ENCODE measurements at regions not wholly inside any gene's neighbourhood (a gene's known extent, or its start where the extent isn't known, plus 50 kb on each side); places are given as distances from the start of the nearest gene placed in this dataset.

GRCh38 chr7:10212649-10213048 is 761.0 kb upstream of the PHF14 start:
- Histone ChIP-seq H3K27me3 (ENCODE audit: insufficient read depth, low read length) (no peaks in the 10 kb centered on the region), H3K36me3 (ENCODE audit: insufficient read depth, low read length) (no peaks in the 10 kb centered on the region), H3K79me2 (ENCODE audit: control insufficient read depth, insufficient read depth, low read length, unreplicated experiment) (no peaks in the 10 kb centered on the region), H2AFZ (ENCODE audit: low read length, unreplicated experiment) (no peak overlapping the region), H3K4me1 (ENCODE audit: control insufficient read depth, insufficient read depth, low read length, unreplicated experiment) (no peaks in the 10 kb centered on the region), H3K4me3 (ENCODE audit: low read depth, low read length) (no peak overlapping the region), H3K27ac (ENCODE audit: low read depth, low read length) (no peak overlapping the region)

- H3K4me1 ChIP-seq (ENCODE audit: control insufficient read depth, insufficient read depth, low read length, unreplicated experiment), result no peaks in the 10 kb centered on the region
- no peaks in the 10 kb centered on the region for H3K79me2 ChIP-seq (ENCODE audit: control insufficient read depth, insufficient read depth, low read length, unreplicated experiment)
- no peaks in the 10 kb centered on the region for H3K27me3 ChIP-seq (ENCODE audit: insufficient read depth, low read length)
- no peak overlapping the region for H2AFZ ChIP-seq (ENCODE audit: low read length, unreplicated experiment)
- no peak overlapping the region for H3K4me3 ChIP-seq (ENCODE audit: low read depth, low read length)
- no peaks in the 10 kb centered on the region for H3K36me3 ChIP-seq (ENCODE audit: insufficient read depth, low read length)
- no peak overlapping the region for H3K27ac ChIP-seq (ENCODE audit: low read depth, low read length)
These were observed 757.2 kb upstream of the PHF14 start for GRCh38 chr7:10216462-10216861.

GRCh38 chr7:10221084-10221483 is 752.6 kb upstream of the PHF14 start:
- Histone ChIP-seq H3K4me1 (ENCODE audit: control insufficient read depth, insufficient read depth, low read length, unreplicated experiment) (no peaks in the 10 kb centered on the region), H3K36me3 (ENCODE audit: insufficient read depth, low read length) (no peaks in the 10 kb centered on the region), H2AFZ (ENCODE audit: low read length, unreplicated experiment) (no peak overlapping the region), H3K27me3 (ENCODE audit: insufficient read depth, low read length) (no peaks in the 10 kb centered on the region), H3K4me3 (ENCODE audit: low read depth, low read length) (no peak overlapping the region), H3K27ac (ENCODE audit: low read depth, low read length) (no peak overlapping the region), H3K79me2 (ENCODE audit: control insufficient read depth, insufficient read depth, low read length, unreplicated experiment) (no peaks in the 10 kb centered on the region)

DNA sequence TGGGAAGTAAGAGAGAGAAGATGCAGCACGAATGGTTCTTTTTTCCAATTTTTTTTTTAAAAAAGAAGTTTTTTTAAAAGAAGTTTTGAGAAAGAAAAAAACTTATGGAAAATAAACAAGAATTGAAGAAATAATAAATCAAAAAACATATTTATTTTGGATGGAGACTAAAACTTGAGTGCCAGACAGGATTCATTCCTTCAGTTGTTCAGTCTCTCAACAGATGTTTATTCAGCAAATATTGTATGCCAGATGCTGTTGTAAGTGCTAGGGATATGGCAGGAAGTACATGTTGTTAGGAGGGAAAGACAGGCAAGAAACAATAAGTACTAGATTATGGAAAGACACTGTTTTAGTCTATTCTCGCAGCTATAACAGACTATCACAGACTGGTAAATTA is 750.7 kb upstream of the PHF14 start:
- no peak overlapping the region for H3K27ac ChIP-seq (ENCODE audit: low read depth, low read length)
- no peak overlapping the region for H3K4me3 ChIP-seq (ENCODE audit: low read depth, low read length)
- H2AFZ ChIP-seq (ENCODE audit: low read length, unreplicated experiment), result no peak overlapping the region
- H3K4me1 ChIP-seq (ENCODE audit: control insufficient read depth, insufficient read depth, low read length, unreplicated experiment), result no peaks in the 10 kb centered on the region
- H3K79me2 ChIP-seq (ENCODE audit: control insufficient read depth, insufficient read depth, low read length, unreplicated experiment), result no peaks in the 10 kb centered on the region
- H3K36me3 ChIP-seq (ENCODE audit: insufficient read depth, low read length), result no peaks in the 10 kb centered on the region
- no peaks in the 10 kb centered on the region for H3K27me3 ChIP-seq (ENCODE audit: insufficient read depth, low read length)

DNA sequence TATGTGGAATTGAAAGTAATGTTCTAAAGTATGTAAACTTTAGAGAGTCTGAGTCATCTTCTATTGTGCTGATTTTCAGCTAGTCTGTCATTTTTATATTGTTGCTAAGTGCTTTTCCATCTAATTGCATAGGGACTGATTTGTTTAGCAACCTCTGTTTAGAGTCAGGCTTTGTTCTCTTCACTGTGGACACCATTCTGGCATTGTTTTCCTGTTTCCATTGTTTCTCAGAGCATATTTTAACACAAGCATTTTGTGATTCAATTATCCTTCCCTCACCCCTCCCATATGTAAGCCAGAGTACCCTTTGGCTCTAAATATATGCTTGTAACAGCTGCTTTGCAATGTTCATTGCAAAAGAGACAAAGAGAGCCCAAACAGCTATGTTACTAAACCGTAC is 748.4 kb upstream of the PHF14 start:
- Histone ChIP-seq H3K36me3 (ENCODE audit: insufficient read depth, low read length) (no peaks in the 10 kb centered on the region), H3K27me3 (ENCODE audit: insufficient read depth, low read length) (no peaks in the 10 kb centered on the region), H3K4me1 (ENCODE audit: control insufficient read depth, insufficient read depth, low read length, unreplicated experiment) (no peaks in the 10 kb centered on the region), H2AFZ (ENCODE audit: low read length, unreplicated experiment) (no peak overlapping the region), H3K4me3 (ENCODE audit: low read depth, low read length) (no peak overlapping the region), H3K79me2 (ENCODE audit: control insufficient read depth, insufficient read depth, low read length, unreplicated experiment) (no peaks in the 10 kb centered on the region), H3K27ac (ENCODE audit: low read depth, low read length) (no peak overlapping the region)

GRCh38 chr7:10237306-10237705 is 736.4 kb upstream of the PHF14 start:
- no peaks in the 10 kb centered on the region for H3K79me2 ChIP-seq (ENCODE audit: control insufficient read depth, insufficient read depth, low read length, unreplicated experiment)
- H3K4me1 ChIP-seq (ENCODE audit: control insufficient read depth, insufficient read depth, low read length, unreplicated experiment), result no peaks in the 10 kb centered on the region
- no peak overlapping the region for H3K4me3 ChIP-seq (ENCODE audit: low read depth, low read length)
- no peaks in the 10 kb centered on the region for H3K36me3 ChIP-seq (ENCODE audit: insufficient read depth, low read length)
- no peak overlapping the region for H2AFZ ChIP-seq (ENCODE audit: low read length, unreplicated experiment)
- no peaks in the 10 kb centered on the region for H3K27me3 ChIP-seq (ENCODE audit: insufficient read depth, low read length)
- H3K27ac ChIP-seq (ENCODE audit: low read depth, low read length), result no peak overlapping the region

- Histone ChIP-seq H3K4me1 (ENCODE audit: control insufficient read depth, insufficient read depth, low read length, unreplicated experiment) (no peaks in the 10 kb centered on the region), H3K27me3 (ENCODE audit: insufficient read depth, low read length) (no peaks in the 10 kb centered on the region), H3K27ac (ENCODE audit: low read depth, low read length) (no peak overlapping the region), H3K4me3 (ENCODE audit: low read depth, low read length) (no peak overlapping the region), H3K79me2 (ENCODE audit: control insufficient read depth, insufficient read depth, low read length, unreplicated experiment) (no peaks in the 10 kb centered on the region), H3K36me3 (ENCODE audit: insufficient read depth, low read length) (no peaks in the 10 kb centered on the region), H2AFZ (ENCODE audit: low read length, unreplicated experiment) (no peak overlapping the region)
These were observed 735.0 kb upstream of the PHF14 start for GRCh38 chr7:10238641-10239040.

DNA sequence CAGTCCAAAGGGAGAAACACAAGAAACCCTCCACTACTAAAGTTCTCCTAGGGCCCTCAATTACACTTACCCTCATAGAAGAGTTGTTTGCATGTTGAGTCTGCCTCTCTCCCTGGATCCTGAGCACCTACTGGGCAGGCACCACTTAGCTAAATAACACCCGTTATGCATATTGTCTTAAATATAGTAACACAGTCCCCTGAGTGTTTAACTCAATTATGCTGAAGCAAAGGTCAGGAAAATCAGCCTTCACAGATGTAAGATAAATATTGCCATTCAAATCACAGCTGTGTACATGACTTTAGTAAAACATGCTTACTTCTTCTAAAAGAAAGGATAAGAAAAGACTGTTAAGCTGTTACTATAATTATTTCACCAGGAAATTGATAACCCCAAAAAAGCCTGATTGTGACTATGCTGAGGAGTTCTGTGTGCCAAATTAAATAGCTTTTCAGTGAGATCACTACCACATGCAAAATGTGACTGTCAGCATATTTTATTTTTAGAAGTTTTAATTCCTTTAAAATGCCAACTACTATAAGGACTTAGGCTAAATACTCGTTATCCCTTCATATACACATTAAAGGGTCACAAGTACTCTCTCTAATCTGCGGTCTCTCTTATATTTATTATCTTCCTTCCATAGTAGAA is 733.9 kb upstream of the PHF14 start:
- no peaks in the 10 kb centered on the region for H3K79me2 ChIP-seq (ENCODE audit: control insufficient read depth, insufficient read depth, low read length, unreplicated experiment)
- H3K4me3 ChIP-seq (ENCODE audit: low read depth, low read length), result no peak overlapping the region
- no peaks in the 10 kb centered on the region for H3K36me3 ChIP-seq (ENCODE audit: insufficient read depth, low read length)
- no peak overlapping the region for H2AFZ ChIP-seq (ENCODE audit: low read length, unreplicated experiment)
- H3K27ac ChIP-seq (ENCODE audit: low read depth, low read length), result no peak overlapping the region
- no peaks in the 10 kb centered on the region for H3K4me1 ChIP-seq (ENCODE audit: control insufficient read depth, insufficient read depth, low read length, unreplicated experiment)
- no peaks in the 10 kb centered on the region for H3K27me3 ChIP-seq (ENCODE audit: insufficient read depth, low read length)

DNA sequence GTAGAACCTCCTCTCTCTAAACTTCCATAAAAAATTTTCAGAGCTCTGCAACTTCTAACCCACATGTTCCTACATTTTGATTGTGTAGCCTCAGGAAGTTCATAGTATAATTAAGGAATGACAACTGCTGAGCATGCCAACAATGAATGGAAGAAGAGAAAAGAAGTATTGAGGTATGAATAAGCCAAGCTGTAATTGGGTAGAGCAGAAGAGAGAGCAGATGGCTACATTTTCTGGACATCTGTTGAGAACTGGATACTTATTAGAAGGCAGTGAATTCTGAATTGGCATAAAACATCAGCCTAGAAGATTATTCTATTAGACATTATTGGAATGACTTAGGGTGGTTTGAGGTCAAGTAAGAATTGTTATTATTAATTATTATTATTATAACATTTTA is 728.3 kb upstream of the PHF14 start:
- no peaks in the 10 kb centered on the region for H3K79me2 ChIP-seq (ENCODE audit: control insufficient read depth, insufficient read depth, low read length, unreplicated experiment)
- H3K4me1 ChIP-seq (ENCODE audit: control insufficient read depth, insufficient read depth, low read length, unreplicated experiment), result no peaks in the 10 kb centered on the region

DNA sequence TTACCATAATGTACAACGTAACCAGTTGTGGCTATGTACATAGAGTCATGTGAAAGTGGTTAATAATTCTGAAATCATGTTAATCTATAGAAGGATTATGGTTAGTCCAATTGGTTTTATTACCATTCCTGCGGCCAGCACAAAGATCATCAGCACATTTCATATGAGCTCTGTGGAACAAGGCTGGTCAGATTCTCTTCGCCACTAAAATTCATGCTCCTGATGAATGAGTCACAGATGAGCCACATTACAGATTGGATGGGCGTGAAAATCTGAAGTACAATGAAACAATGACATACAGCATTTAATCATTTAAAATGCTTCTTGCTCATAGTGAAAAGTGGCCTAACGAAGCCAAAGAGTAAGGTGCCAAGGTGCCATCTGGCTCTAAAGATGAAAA is 716.2 kb upstream of the PHF14 start:
- Histone ChIP-seq H3K27me3 (ENCODE audit: insufficient read depth, low read length) (no peaks in the 10 kb centered on the region), H3K27ac (ENCODE audit: low read depth, low read length) (no peak overlapping the region), H3K36me3 (ENCODE audit: insufficient read depth, low read length) (no peaks in the 10 kb centered on the region), H2AFZ (ENCODE audit: low read length, unreplicated experiment) (no peak overlapping the region), H3K4me1 (ENCODE audit: control insufficient read depth, insufficient read depth, low read length, unreplicated experiment) (no peaks in the 10 kb centered on the region), H3K79me2 (ENCODE audit: control insufficient read depth, insufficient read depth, low read length, unreplicated experiment) (no peaks in the 10 kb centered on the region), H3K4me3 (ENCODE audit: low read depth, low read length) (no peak overlapping the region)

More for the DNA sequence above, 728.3 kb upstream of the PHF14 start:
- Histone ChIP-seq H2AFZ (ENCODE audit: low read length, unreplicated experiment) (no peak overlapping the region), H3K27me3 (ENCODE audit: insufficient read depth, low read length) (no peaks in the 10 kb centered on the region), H3K36me3 (ENCODE audit: insufficient read depth, low read length) (no peaks in the 10 kb centered on the region), H3K27ac (ENCODE audit: low read depth, low read length) (no peak overlapping the region), H3K4me3 (ENCODE audit: low read depth, low read length) (no peak overlapping the region)

DNA sequence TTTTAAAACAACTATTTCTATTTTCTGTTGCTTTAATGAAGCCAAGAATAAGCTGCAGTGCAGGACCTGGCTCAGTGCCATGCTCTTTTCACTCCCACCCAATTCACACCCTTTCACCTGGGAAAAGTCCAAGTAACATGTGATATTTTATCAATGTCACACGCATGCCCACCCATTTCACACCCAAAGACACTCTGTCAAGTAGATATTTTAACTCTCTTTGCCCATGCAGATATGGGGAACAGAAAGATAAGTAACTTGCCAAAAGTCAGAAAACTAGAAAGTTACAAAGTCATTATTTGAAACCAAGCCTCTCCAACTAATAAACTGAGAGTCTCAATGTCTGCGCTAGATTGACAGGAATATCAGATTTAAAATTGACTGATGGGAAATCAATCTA is 706.7 kb upstream of the PHF14 start:
- H3K27ac ChIP-seq (ENCODE audit: low read depth, low read length), result no peak overlapping the region
- no peaks in the 10 kb centered on the region for H3K4me1 ChIP-seq (ENCODE audit: control insufficient read depth, insufficient read depth, low read length, unreplicated experiment)
- no peaks in the 10 kb centered on the region for H3K79me2 ChIP-seq (ENCODE audit: control insufficient read depth, insufficient read depth, low read length, unreplicated experiment)
- H2AFZ ChIP-seq (ENCODE audit: low read length, unreplicated experiment), result no peak overlapping the region
- no peaks in the 10 kb centered on the region for H3K27me3 ChIP-seq (ENCODE audit: insufficient read depth, low read length)
- H3K4me3 ChIP-seq (ENCODE audit: low read depth, low read length), result no peak overlapping the region
- H3K36me3 ChIP-seq (ENCODE audit: insufficient read depth, low read length), result no peaks in the 10 kb centered on the region
